COLO668 (cell line): ENCODE measurements at regions not wholly inside any gene's neighbourhood (a gene's known extent, or its start where the extent isn't known, plus 50 kb on each side); places are given as distances from the start of the nearest gene placed in this dataset.

Experiments used
- DNase-seq: peaks from one replicate; lab custom pipeline; 2025; ENCODE audit not compliant: unreplicated experiment; lab: John Stamatoyannopoulos, UW

DNA sequence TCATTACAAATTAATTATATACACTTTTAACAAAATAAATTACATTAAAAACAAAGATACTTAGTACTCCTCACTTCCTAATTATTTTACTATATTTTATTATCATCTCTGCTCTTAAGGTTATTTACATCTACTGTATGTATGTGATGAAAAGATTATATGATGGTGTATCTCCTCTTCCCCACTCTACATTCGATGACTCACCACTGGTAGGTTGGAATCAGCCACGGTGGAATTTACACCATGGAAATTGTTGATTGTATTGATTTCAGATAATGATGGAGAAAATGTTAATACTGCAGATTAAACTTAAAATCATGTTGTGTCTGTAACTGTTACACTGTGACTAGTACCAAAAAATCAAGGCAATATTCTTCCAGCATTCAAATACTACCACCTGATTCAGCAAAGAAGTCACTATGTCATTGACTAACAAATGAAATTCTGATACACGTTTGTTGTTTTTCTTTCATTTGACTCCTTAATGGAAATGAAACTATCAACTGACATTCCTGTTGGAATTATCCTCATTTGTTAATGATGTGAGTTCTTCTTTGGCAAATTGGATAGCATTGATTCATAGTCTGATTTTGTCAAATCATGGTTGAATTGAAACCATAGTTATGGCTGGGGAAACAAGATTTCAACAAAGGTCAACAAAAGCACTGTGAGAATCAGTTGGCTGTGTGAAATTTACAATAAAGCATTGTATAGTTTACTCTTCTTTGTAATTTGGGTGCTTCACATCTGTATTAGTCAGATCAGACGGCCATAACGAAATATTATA is 69.0 kb upstream of the NLK start:
- no peak for DNase-seq

DNA sequence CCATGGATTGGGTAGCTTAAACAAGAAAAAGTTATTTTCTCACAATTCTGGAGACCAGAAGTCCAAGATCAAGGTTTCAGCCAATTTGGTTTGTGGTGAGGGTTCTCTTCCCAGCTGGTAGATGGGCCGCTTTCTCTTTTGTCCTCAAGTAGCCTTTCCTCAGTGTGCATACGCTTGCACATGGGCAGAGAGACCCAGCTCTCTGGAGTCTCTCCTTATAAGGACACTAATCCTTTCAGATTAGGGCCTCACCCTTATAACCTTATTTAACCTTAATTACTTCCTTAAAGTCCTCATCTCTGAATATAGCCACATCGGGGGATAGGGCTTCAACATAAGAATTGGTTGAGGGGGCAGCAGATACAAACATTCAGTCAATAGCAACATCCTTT is 68.4 kb upstream of the NLK start:
- DNase-seq: no peak

DNA sequence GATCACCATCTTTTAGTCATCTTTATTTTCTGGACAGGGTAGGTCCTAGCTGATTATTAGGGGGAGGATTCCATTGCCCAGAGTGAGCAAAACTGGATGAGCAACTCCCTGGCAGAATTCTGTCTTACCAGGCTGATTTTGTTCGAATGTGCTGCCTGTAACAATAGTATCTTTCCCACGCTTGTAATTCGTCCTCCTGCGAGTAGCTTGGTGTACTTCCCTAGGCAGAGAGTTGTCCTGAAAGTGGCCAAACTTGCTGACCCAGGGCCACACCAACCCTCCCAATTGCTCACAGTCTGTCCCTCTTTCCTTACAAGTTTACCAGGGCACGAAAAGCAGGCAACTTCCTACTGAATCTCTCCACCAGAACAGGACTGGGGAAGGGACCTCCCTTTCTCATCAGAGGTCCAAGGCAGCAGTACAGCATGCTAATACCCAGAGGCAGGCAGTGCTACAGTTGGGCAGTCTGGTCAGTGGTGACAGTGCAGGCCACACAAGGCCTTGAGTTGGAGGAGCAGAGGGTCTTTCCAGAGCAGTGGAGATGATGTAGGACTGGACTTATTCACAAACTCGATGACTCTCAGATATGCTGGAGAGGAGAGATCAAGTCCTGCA is 67.8 kb upstream of the NLK start:
- DNase-seq: no peak

DNA sequence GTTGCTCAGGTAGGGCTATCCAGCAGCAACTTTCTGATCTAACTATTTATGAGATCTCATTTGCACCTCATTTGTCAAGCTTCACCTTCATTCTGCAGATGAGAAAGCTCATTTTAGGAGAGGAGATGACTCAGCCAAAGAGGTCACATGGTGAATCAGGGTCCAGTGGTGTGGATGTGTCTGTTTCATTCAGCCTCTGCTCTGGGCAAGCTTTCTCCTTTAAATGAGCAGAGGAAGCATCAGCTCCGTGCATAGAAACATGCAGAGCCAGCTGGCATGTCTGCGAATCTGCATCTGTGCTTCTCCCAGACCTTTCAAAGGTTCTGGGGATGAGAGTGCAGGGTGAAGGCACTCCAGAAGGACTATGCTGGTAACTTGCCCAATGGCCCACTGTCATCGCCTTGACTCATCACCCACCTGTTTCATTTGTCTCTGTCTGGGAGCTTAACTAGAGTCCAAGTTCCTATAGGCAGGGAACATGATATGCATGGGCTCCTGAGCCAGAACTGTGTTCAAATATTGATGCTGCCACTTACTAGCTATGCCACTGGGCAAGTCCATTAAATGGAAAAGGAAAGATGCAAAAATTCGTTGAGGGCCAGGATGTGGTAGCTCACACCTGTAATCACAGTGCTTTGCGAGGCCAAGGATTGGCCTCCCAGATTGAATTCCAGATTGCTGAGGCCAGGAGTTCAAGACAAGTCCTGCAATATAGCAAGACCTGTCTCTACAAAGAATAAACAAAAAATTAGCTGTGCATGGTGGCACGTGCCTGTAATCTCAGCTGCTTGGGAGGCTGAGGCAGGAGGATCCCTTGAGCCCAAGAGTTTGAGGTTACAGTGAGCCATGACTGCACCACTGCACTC is 67.1 kb upstream of the NLK start:
- DNase-seq: no peak

DNA sequence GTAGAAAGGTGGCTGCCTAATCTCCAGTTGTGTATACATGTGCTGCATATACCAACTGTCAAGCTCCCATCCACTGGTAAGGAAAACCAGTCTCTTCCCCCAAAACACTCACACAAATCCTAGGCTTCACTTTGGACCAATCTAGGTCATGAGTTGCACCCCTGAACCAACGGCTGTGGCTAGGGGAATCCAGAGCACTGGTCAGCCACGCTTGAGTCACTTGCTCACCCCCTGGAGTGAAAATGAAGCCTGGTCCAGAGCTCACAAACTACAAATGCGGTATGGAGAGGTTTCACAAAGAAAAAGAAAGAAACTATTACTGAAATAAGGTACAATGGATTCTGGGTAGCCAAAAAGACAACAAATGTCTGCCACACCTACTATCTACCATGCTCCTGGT is 66.1 kb upstream of the NLK start:
- no peak for DNase-seq

DNA sequence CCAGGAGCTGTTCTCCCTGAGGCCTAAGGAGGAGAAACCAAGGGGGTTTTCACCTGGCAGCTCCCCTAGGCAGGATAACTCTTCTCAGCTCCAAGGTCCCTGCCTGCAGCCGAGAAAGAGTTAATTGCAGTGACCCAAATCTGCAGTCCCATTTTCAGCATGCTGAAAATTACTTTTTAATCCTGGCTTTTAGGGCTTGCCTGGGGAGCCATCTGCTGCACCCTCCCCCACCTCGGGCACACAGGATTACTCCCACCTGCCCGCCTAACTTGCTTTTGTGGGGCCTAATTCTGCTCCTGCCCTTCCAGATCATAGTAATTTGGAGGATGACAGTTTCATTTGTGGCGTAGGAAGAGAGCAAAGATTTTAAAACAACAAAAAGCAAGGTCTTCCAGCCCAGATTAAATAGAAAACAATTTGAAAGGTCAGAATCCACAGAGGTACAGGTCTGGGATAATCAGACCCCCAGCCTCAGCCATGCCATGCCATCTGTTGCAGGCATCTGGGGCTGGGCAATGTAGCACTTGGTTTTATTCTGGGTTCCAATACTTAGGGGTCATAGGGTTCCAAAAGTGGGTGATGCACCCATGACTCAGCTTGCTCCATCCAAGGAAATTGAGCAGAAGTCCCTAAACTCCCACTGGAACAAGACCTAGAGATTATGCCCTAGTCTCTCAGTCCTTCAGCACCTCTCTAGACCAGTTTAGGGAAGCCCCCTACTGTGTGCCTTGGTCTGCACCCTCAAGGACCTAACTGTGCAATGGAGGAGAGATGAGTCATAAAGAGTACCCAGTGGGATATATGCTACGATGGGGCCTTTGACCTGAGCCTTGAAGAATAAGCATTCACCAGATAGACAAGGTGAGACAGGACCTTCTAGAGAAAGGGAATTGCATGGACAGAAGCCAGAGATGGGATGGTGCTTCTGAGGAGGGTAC is 64.5 kb upstream of the NLK start:
- no peak for DNase-seq

DNA sequence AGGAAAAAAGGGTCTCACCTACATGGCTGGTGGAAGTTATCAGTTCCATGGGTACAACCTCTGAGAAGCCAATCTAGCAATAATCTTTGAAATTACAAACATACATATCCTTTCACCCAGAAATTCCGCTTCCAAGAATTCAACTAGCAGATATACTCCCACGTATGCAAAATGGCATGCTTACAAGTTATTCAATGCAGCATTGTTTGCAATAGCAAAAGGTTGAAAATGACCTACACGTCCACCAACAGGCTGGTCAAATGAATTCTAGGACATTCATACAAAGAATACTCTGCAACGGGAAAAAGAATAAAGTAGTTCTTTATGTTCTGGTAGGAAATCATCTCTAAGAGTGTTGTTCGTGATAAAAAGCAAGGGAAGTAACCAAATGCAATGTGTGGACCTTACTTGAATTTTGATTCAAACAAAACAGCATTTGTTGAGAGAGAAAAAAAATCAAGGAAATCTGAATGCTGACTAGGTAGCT is 63.7 kb upstream of the NLK start:
- DNase-seq: no peak

DNA sequence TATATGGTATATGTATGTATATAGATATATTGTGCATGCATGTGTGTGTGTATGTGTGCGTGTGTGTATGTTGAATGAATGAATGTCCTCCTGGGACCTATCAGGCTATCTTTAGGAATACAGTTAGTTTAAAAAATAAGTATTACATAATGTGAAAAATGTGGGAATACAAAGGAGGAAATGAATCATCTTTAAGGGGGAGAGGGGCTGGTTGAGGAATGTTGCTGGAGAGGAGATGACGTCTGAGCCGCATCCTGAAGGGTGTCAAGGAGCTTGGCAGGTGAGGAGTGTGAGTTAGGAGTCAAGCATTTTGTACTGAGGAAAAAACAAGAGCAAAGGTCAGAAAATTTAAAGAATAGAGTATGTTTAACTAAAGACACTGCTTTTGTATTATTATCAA is 62.4 kb upstream of the NLK start:
- DNase-seq: no peak

DNA sequence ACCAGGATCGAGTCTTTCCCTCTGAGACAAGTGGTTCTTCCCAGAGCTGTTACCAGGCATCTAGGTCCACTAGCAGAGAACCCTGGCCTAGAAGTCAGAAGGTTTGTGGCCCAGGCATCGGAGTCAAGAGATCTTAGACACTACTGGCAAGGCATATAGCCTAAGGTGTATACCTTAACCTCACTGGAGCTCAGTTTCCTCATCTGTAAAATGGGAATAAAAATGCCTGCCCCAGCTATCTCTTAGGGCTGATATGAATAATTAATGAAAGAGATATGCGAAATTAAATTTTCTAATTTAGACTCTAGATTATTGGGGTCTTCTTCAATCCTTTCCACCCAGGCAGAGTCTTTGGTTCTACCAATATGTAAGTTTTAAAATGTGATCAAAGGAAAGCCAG is 60.5 kb upstream of the NLK start:
- DNase-seq: no peak

DNA sequence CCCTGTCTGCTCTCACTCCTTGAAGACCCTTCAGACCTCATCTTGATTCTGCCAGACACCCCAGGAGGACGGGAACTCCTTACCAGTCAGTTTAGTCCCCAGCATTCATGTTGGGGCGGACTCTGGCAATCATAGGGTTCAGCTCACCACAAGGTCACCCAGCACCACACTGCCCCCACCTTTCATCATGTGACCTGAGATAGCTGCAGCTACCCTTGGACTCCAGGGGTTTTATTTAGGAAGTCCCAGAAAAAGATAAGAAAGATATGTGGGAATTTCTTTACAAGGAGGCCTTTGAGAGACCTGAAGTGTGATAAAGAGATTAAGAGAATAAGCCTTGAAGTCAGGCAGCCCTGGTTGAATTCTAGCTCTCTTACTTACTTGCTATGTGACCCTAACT is 59.8 kb upstream of the NLK start:
- DNase-seq: no peak

DNA sequence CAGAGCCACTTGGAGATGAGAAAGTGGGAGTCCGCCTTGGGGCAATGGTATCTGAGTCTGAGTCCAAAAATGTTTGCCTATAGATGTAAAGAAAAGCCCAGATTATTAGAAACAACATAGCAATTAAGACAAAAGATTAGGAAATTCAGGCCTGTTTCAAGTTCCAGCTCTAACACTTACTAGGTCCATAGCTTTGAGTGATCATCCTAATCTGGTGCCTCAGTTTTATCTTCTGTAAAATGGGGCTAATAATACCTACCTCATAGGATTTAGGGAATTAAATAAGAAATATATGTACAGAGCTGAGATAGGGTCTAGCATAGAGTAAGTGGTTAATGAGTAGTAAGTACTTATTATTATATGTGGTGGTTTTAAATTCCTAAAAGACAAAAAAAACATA is 58.6 kb upstream of the NLK start:
- no peak for DNase-seq

DNA sequence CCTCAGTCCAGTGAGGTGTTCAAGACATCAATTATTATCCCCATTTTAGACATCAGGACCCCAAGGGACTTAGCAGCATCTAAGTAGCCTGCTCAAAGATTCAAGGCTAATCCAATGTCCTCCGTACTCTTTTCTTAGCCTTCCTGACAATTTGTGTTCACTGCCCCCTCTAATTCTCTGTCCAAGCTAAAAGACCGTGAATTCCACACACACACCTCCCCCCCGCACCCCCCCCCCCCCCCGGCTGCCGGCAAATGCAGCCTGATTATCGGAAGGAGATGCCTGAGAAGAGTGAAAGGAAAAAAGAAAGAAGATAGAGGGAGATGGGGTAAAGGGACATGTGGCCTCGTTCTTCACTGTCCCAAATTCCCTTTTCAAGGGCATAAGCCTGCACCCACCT is 58.1 kb upstream of the NLK start:
- no peak for DNase-seq

DNA sequence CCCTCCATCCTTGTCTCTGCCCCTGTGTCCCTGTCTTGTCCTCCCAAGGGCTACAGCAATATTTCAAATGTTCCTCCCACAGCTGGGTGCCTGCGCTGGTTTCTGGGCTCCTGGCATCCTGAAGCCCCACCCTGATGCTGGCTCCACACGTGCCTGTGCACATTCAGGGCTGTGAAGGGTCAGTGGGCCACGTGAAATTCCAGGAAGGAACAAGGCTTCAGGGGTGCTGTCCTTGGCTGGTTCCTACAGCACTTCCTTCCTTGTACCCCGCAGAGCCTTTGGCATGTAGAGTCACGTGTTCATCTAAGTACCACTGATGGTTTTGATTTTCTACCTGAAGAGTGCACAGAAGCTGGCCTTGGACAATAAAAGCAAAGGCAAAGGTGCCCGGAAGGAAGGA is 57.7 kb upstream of the NLK start:
- no peak for DNase-seq

DNA sequence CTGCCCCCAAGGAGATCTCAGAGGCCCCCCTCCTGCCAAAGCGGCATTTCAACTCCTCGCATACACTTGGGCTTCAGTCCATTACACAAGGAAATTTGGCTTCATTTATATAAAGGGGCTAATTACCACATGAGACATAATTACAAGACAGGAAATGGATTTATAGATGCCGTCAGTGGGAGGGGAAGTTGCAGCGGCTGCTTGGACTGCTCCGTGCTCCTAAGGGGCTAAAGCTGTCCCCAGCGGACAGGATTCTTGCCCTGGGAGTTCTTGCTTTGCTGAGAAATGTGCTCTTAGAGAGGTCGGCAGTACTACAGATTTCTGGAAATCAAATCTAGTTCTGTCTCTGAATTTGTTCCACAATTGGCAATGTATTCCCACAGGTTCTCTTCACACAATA is 57.2 kb upstream of the NLK start:
- DNase-seq: no peak

DNA sequence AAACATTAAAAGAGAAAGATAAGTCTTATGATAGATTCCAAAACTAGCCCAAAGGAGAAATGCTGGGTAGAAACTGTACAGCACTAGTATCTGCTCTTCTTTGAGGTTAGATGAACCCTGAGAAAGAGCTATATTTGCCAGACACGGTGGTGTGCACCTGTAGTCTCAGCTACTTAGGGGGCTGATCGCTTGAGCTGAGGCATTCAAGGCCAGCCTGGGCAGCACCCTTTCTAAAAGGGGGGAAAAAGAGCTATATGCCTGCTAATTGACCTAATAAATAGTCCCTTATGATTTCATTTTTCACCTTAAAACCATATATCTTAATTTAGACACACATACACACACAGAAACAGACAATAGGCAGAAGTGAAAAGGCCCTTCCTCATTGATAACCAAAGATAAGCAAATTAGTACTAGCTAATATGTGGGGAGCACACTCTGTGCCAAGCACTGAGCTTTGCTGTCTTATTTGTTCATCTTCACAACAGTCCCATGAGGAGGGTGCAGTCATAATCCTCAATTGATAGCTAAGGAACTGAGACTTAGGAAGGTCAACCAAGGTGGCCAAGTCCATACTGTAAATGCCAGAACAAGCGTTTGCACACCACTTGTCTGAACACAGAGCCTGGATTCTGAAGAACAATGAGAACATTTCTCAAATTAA is 56.6 kb upstream of the NLK start:
- no peak for DNase-seq

DNA sequence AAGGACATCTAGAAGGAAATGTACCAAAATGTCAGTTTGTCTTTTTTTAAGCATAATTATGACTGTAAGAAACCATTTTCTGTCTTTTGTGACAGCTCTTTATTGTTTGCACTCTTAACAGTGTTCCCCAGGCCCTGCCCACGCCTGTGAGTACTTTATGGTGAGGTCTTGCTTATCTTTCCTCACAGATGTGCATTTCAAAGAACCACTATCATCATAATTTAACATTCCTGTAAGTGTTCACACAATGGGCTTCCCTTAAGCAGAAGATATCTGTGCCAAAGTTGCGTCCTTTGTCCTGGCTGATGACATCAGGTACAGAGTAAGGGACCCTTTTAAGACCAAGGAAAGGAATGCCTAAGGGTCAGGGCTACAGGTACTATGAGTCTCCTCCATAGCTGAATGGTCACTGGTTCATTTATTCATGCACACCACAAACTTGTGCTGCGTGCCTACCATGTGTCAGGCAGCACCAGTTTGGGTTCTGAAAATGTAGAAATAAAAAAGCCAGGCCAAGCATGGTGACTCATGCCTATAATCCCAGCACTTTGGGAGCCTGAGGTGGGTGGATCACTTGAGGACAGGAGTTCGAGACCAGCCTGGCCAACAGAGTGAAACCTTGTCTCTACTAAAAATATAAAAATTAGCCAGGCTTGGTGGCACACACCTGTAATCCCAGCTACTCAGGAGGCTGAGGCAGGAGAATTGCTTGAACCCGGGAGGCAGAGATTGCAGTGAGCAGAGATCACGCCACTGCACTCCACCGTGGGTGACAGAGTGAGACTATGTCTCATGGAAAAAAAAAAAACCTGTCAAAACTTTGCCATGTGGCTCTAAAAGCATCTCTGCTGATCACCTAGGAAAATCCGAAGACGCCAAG is 55.4 kb upstream of the NLK start:
- no peak for DNase-seq

DNA sequence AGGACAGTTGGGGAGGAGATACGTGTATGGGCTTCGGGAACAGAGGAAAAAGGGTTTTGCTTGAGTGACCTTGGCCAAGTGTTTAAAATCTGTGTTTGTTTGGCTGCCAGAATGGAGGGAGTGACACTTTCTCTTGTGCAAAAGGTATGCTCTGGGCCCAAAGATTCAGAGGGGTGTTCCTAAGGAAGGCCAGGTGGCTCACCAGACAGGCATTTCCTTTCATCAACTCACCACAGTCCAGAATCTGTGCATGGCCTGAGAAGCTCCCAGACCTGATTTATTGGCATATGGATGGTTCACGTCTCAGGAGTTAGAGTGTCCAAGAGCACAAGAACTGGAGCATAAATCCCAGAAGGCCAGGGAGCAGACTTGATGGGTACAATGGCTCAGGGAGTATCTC is 53.4 kb upstream of the NLK start:
- DNase-seq: no peak

DNA sequence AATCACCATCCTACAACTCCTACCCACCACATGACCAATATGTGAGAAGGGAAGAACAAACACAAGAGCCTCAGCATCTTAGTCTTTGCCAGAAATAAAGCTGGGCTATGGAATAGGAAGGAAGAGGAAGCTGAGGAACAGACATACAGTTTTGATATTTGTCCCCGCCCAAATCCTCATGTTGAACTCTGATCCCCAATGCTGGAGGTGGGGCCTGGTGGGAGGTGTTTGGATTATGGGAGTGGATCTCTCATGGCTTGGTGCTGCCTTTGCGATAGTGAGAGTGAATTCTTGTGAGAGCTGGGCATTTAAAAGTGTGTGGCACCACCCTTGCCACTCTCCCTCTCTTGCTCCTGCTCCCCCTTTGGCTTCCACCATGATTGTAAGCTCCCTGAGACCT is 52.4 kb upstream of the NLK start:
- no peak for DNase-seq

DNA sequence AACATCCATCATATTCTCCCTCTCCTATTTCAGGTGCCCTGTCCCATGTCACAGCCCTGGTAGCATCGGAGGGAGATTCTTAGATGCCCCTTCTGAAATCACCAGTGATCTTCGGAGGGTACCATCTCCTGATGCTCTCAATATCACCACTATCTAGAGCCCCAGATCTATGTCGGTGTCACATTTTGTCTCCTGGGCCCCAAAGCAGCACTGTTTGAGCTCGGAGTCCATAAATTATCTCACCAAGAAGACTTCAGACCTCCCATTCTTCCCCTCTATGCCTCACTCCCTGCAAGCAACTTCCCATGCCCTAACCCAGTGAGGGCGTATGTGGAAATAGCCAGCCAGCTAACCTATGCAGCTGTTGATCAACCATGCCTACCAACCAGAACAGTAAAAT is 51.5 kb upstream of the NLK start:
- DNase-seq: no peak
